Calu3 (cell line): ENCODE measurements at regions not wholly inside any gene's neighbourhood (a gene's known extent, or its start where the extent isn't known, plus 50 kb on each side); places are given as distances from the start of the nearest gene placed in this dataset.

ENCODE experiments used
- BruUV-seq: library from RNA; stranded (reverse); fragments of 400-500 nt; replicated peaks from 2 replicates; lab custom pipeline; 2021; lab: Mats Ljungman, UMichigan
- CTCF ChIA-PET: fragments of 300-600 bp; sonication (Branson Sonifier 250); formaldehyde crosslinking; loops from one replicate; lab custom pipeline; 2022; ENCODE audit warnings: antibody characterized with exemption; lab: Charles Lee
- DNase-seq: peaks from one replicate; pipeline ENCODE4 v3.0.0; 2022
- H3K27ac Mint-ChIP-seq: one replicate; pipeline ENCODE4 v1.8.0; 2022; ENCODE audit warnings: mixed read lengths; ENCODE audit not compliant: unreplicated experiment
- H3K27me3 Mint-ChIP-seq: one replicate; pipeline ENCODE4 v1.8.0; 2022; ENCODE audit warnings: mixed read lengths; ENCODE audit not compliant: unreplicated experiment
- H3K36me3 Mint-ChIP-seq: one replicate; pipeline ENCODE4 v1.8.0; 2022; ENCODE audit warnings: mild to moderate bottlenecking, moderate library complexity, mixed read lengths; ENCODE audit not compliant: insufficient read depth, unreplicated experiment
- H3K4me1 Mint-ChIP-seq: one replicate; pipeline ENCODE4 v1.8.0; 2022; ENCODE audit warnings: mild to moderate bottlenecking, low read depth, mixed read lengths; ENCODE audit not compliant: unreplicated experiment
- H3K4me3 Mint-ChIP-seq: one replicate; pipeline ENCODE4 v1.8.0; 2022; ENCODE audit warnings: mild to moderate bottlenecking, low read depth, moderate library complexity, mixed read lengths; ENCODE audit not compliant: unreplicated experiment
- H3K9me3 Mint-ChIP-seq: one replicate; pipeline ENCODE4 v1.8.0; 2022; ENCODE audit warnings: low read depth, mixed read lengths; ENCODE audit not compliant: unreplicated experiment
- intact Hi-C: fragments of 100-400 bp; cut with micrococcal nuclease; formaldehyde crosslinking; loops from one replicate; pipeline ENCODE4 v1.10.0; 2022; ENCODE audit not compliant: unreplicated experiment
- TF ChIP-seq, protein P1 (sequence below): fragments of 200-600 bp; IDR thresholded peaks from one replicate; pipeline ENCODE4 v1.8.0; 2022; ENCODE audit warnings: antibody characterized with exemption; ENCODE audit not compliant: unreplicated experiment

DNA sequence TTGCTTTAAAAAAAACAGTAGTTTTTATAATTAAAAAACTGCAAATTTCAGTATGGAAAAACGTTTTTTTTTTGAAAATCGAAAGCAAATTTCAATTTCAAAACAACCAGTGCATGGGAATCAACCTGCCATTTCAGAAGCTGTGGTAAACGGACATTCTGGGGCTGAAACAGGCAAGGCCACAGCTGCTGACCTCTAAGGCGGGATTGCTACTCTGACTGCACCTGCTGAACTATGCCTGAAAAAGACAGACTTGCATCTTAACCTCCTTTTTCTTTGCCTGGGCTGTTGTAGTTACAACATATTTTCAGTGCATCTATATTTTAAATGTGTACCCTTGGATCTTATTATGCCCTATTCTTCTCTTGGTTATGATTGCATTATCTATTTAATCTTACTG lies 303.0 kb upstream of the SP8 start:
- BruUV-seq, result no TSS peak
- H3K4me1 Mint-ChIP-seq, result peaks cover 42% of the 10 kb centered on the region
- H3K27ac Mint-ChIP-seq, result no peak overlapping the region
- intact Hi-C loops, result loop anchor here (5.0 kb wide), 1 partner anchor 307 kb away; no protein-coding TSS in a partner anchor
- DNase-seq, result no peak
- no peak overlapping the region for H3K4me3 Mint-ChIP-seq
- CTCF ChIA-PET, result no interaction called here
- peaks cover 3% of the 10 kb centered on the region for H3K9me3 Mint-ChIP-seq
- TF ChIP-seq, protein P1, sequence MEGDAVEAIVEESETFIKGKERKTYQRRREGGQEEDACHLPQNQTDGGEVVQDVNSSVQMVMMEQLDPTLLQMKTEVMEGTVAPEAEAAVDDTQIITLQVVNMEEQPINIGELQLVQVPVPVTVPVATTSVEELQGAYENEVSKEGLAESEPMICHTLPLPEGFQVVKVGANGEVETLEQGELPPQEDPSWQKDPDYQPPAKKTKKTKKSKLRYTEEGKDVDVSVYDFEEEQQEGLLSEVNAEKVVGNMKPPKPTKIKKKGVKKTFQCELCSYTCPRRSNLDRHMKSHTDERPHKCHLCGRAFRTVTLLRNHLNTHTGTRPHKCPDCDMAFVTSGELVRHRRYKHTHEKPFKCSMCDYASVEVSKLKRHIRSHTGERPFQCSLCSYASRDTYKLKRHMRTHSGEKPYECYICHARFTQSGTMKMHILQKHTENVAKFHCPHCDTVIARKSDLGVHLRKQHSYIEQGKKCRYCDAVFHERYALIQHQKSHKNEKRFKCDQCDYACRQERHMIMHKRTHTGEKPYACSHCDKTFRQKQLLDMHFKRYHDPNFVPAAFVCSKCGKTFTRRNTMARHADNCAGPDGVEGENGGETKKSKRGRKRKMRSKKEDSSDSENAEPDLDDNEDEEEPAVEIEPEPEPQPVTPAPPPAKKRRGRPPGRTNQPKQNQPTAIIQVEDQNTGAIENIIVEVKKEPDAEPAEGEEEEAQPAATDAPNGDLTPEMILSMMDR, result no peak
- peaks cover 82% of the 10 kb centered on the region for H3K27me3 Mint-ChIP-seq
- no peaks in the 10 kb centered on the region for H3K36me3 Mint-ChIP-seq

DNA sequence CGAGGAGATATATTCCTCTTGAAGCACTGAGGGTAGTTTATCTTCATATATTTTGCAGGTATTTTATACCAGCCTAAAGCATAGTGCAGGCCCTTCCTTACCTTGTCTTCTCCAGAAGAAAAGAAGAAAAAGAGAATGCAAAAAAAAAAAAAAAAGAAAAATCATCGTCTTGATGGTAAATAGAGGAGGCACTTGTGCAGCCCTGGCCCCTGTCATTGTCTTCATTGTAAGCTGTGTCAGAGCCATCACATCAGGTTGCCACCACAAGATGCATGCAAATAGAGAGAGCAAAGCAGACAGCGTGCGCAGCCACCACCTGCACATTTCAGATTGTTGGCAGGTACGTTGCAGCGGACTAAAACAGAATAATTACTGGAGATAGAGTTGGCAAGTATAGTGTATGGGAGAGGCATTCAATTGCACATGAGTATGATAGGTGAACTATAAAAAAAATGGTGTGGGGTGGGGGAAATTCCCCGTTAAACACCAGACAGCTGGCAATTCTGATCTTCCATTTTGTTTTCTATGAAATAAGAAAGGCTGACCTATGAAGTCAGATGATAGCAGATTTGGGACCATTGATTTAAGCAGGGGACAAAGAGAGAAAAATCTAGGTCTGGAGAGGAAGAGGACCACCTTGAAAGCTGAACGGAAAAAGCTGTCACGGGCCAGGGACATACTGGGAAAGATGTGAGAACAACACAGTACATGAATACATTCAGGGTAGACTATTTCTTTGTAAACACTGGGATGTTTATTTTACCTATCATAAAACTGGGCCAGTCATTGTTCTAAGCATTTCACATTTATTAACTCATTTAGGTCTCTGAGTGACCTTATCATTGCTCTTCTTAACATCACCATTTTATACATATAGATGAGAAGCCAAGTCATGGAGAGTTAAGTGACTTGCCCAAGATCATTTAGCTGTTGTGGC lies 306.3 kb upstream of the SP8 start:
- TF ChIP-seq, protein P1, result no peak
- no peaks in the 10 kb centered on the region for H3K36me3 Mint-ChIP-seq
- no TSS peak for BruUV-seq
- CTCF ChIA-PET, result interaction anchor here (0.7 kb wide), 1 partner anchor 751 kb away, joined by 3 read pairs; no protein-coding TSS in a partner anchor
- H3K27ac Mint-ChIP-seq, result no peak overlapping the region
- H3K4me1 Mint-ChIP-seq, result peaks cover 20% of the 10 kb centered on the region
- H3K27me3 Mint-ChIP-seq, result peaks cover 89% of the 10 kb centered on the region
- DNase-seq, result no peak
- intact Hi-C loops, result no loop called here
- no peak overlapping the region for H3K4me3 Mint-ChIP-seq
- H3K9me3 Mint-ChIP-seq, result no peaks in the 10 kb centered on the region

DNA sequence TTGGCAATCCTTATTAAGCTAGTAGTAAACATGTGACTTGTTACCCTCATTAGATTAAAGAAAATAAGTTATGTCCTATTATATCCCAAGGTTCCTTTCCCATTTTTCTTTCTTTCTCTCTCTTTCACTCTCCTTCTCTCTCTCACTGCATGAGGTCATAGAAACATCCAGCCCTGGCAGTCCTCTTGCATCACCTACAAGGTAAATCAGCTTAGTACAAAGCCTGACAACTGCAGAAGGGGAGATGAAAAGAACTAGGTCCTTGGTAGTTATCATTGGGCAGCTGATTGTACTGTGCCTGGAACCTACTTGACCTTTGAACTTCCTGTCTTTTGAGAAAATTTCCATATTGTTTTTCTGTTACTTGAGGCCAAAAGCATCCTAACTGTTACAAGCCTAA lies 307.9 kb upstream of the SP8 start:
- Mint-ChIP-seq H3K27me3 (peaks cover 79% of the 10 kb centered on the region), H3K9me3 (no peaks in the 10 kb centered on the region), H3K27ac (no peak overlapping the region), H3K36me3 (no peaks in the 10 kb centered on the region), H3K4me3 (no peak overlapping the region), H3K4me1 (peaks cover 8% of the 10 kb centered on the region)
- TF ChIP-seq, protein P1, result no peak
- intact Hi-C loops, result no loop called here
- no TSS peak for BruUV-seq
- CTCF ChIA-PET, result interaction anchor here (0.6 kb wide), 1 partner anchor 100 kb away, joined by 3 read pairs; no protein-coding TSS in a partner anchor
- no peak for DNase-seq

DNA sequence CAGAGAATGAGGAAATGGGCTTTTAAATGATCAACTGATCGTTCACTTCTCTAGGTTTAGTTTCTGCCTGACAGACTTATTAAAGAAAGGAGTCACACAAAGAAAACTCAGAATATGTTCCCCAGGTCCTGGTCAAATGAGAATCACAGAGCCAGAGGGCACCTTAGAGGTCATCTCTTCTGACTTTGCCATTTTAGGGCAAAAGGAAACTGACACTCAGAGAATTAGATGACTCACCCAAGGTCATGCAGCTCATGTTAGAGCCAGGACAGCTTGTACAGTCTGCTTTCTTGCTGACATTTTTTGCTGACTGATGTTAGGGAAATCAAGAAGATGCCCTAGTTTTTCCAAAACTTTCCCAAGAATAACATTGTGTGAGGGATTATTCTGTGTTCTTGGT lies 312.7 kb upstream of the SP8 start:
- CTCF ChIA-PET, result interaction anchor here (0.5 kb wide), 1 partner anchor 279 kb away, joined by 3 read pairs; no protein-coding TSS in a partner anchor
- Mint-ChIP-seq H3K4me1 (peaks cover 4% of the 10 kb centered on the region), H3K27me3 (peaks cover 80% of the 10 kb centered on the region), H3K27ac (no peak overlapping the region), H3K9me3 (no peaks in the 10 kb centered on the region), H3K36me3 (no peaks in the 10 kb centered on the region), H3K4me3 (no peak overlapping the region)
- no TSS peak for BruUV-seq
- no peak for DNase-seq
- TF ChIP-seq, protein P1, result no peak
- intact Hi-C loops, result no loop called here
